ENCODE measurements at regions not wholly inside any gene's neighbourhood (a gene's known extent, or its start where the extent isn't known, plus 50 kb on each side); places are given as distances from the start of the nearest gene placed in this dataset.

GRCh38 chr4:4596720-4597119 is 54.9 kb upstream of the STX18 start:
- Histone ChIP-seq H3K4me3 (replicated peaks in 1 of 3; ENCODE audit: insufficient read depth in 1 of 3, low read depth in 1 of 3, low read length in 3 of 3) (no peak overlapping the region), H2AFZ (ENCODE audit: low read depth, low read length) (no peak overlapping the region), H3K27me3 (ENCODE audit: control insufficient read depth in 2 of 2, insufficient read depth in 2 of 2, low read length in 2 of 2) (no peaks in the 10 kb centered on the region), H3K27ac (ENCODE audit: insufficient read depth, low read depth, low read length) (no peak overlapping the region), H3K36me3 (ENCODE audit: control insufficient read depth in 2 of 2, extremely low read depth in 1 of 2, insufficient read depth in 2 of 2, low read length in 2 of 2) (no peaks in the 10 kb centered on the region), H3K4me1 (ENCODE audit: control insufficient read depth, extremely low read depth, insufficient read depth, low read length) (no peaks in the 10 kb centered on the region), H3K4me2 (ENCODE audit: insufficient read depth, low read length) (no peak overlapping the region), H4K20me1 (replicated peaks; ENCODE audit: control insufficient read depth, extremely low read depth, insufficient read depth, low read length) (no peaks in the 10 kb centered on the region), H3K9me3 (replicated peaks; ENCODE audit: control insufficient read depth, insufficient read depth, low read length) (peaks cover 2% of the 10 kb centered on the region), H3K79me2 (ENCODE audit: control insufficient read depth, insufficient read depth, low read length) (no peaks in the 10 kb centered on the region), H3K9ac (replicated peaks; ENCODE audit: extremely low read depth, insufficient read depth, low read length) (no peak overlapping the region), H3K9me1 (replicated peaks; ENCODE audit: control insufficient read depth, extremely low read depth, insufficient read depth, low read length) (no peaks in the 10 kb centered on the region)
- TF ChIP-seq MYC (IDR thresholded peaks at IDR 0.05; ENCODE audit: low read depth, low read length): no peak
- no peak for TF ChIP-seq POLR2A (IDR thresholded peaks at IDR 0.05; ENCODE audit: low read depth, low read length)
- TF ChIP-seq JUN (IDR thresholded peaks at IDR 0.05; ENCODE audit: borderline replicate concordance, insufficient read depth, insufficient read length, low read depth): no peak
- TF ChIP-seq CTCF (IDR thresholded peaks at IDR 0.05; ENCODE audit: extremely low read depth in 1 of 2, insufficient read depth in 1 of 2, low read depth in 1 of 2, low read length in 2 of 2): no peak
- no peak for TF ChIP-seq FOS (IDR thresholded peaks at IDR 0.05; ENCODE audit: borderline replicate concordance, insufficient read depth, low read length)
- no peak for TF ChIP-seq POLR2AphosphoS5 (IDR thresholded peaks at IDR 0.05; ENCODE audit: insufficient read depth, low read depth, low read length)
- TF ChIP-seq GATA2 (IDR thresholded peaks at IDR 0.05; ENCODE audit: insufficient read depth, insufficient read length, low read depth, low read length): no peak
- TF ChIP-seq EZH2 (IDR thresholded peaks at IDR 0.05; ENCODE audit: borderline replicate concordance, low read depth, low read length, severe bottlenecking): no peak
- no peak for TF ChIP-seq MAX (IDR thresholded peaks at IDR 0.05; ENCODE audit: insufficient read depth, insufficient read length)
- dilution Hi-C loops (cut with MboI; ENCODE audit: extremely low pct_ligation_motif_present, low sequenced_read_pairs): no loop called here
- ChIA-PET CTCF (no interaction called here), POLR2A (no interaction called here)
- DNase-seq (ENCODE audit: low read depth, low spot score): no peak
- BruUV-seq (replicated peaks): no TSS peak
- no peak for FAIRE-seq
- intact Hi-C loops (cut with micrococcal nuclease): no loop called here

Data from endothelial cell of umbilical vein (primary cell).